Ovary (tissue), 3 donors: ENCODE measurements at regions not wholly inside any gene's neighbourhood (a gene's known extent, or its start where the extent isn't known, plus 50 kb on each side); places are given as distances from the start of the nearest gene placed in this dataset.

ENCODE experiments used
- CTCF ChIP-seq, 3 donors: fragments of 450-650 bp in 2 of 3; fragments of 200-600 bp in 1 of 3; IDR thresholded peaks; one replicate each; pipeline versions ENCODE4 v1.5.1 to v1.8.0; 2016 to 2022; ENCODE audit warnings: antibody characterized with exemption in 3 of 3, mild to moderate bottlenecking in 1 of 3
- POLR2A ChIP-seq: fragments of 450-650 bp; IDR thresholded peaks from one replicate; pipeline ENCODE4 v1.6.1; 2017; ENCODE audit warnings: antibody characterized with exemption, mild to moderate bottlenecking, moderate library complexity
- donor health status: DM: no; HTN: no; CAD: no.

- TF ChIP-seq POLR2A (no peak), CTCF (IDR thresholded peaks at IDR 0.05) (no peak)
Measured at GRCh38 chr1:78369546-78369945, 121.2 kb upstream of the PTGFR start.
